CD4-positive, alpha-beta T cell (primary cell): ENCODE measurements at regions not wholly inside any gene's neighbourhood (a gene's known extent, or its start where the extent isn't known, plus 50 kb on each side); places are given as distances from the start of the nearest gene placed in this dataset.
"Not testable (repeated sequence)": the region's sequence is repeated elsewhere in the genome, so short reads cannot be mapped to it uniquely, and the experiment has no call there.

Source experiments
- ATAC-seq: fragments of 200-7000 bp; cut with Tn5 transposase; one replicate; pipeline ENCODE4 v1.10.0; 2022; ENCODE audit warnings: mild to moderate bottlenecking; ENCODE audit not compliant: poor library complexity
- CTCF ChIA-PET: fragments of 350-600 bp; sonication (Branson Sonifier 250); formaldehyde crosslinking; loops from one replicate; lab custom pipeline; 2021; ENCODE audit warnings: antibody characterized with exemption, inconsistent platforms; lab: Charles Lee
- POLR2A ChIA-PET: fragments of 350-600 bp; sonication (Branson Sonifier 250); formaldehyde crosslinking; loops from one replicate; lab custom pipeline; 2021; ENCODE audit warnings: antibody characterized with exemption, inconsistent platforms; lab: Charles Lee
- DNase-seq, 14 experiments: peaks; one replicate each; pipeline ENCODE4 v3.0.0-alpha.2; 2013 to 2020; ENCODE audit warnings: mixed read lengths in 2 of 14
- H3K27ac ChIP-seq, 2 donors: one replicate each; pipeline versions ENCODE4 v1.5.1 to v1.7.0; 2013; ENCODE audit warnings: low read length in 2 of 2, low read depth in 1 of 2, mild to moderate bottlenecking in 1 of 2
- H3K27me3 ChIP-seq, 2 experiments: 1 replicate in 1 of 2; 2 replicates in 1 of 2; pipeline versions ENCODE4 v1.6.1 to v1.7.0; 2013; ENCODE audit warnings: low read length in 2 of 2, control low read depth in 1 of 2, mild to moderate bottlenecking in 1 of 2, moderate library complexity in 1 of 2; ENCODE audit not compliant: insufficient read depth in 2 of 2, control insufficient read depth in 1 of 2
- H3K36me3 ChIP-seq: one replicate; pipeline ENCODE4 v1.6.1; 2013; ENCODE audit warnings: low read length, control low read depth; ENCODE audit not compliant: insufficient read depth
- H3K4me1 ChIP-seq: one replicate; pipeline ENCODE4 v1.6.1; 2013; ENCODE audit warnings: low read length, control low read depth; ENCODE audit not compliant: insufficient read depth
- H3K4me3 ChIP-seq: one replicate; pipeline ENCODE4 v1.5.1; 2013; ENCODE audit warnings: mild to moderate bottlenecking, low read length, moderate library complexity
- H3K9me3 ChIP-seq, 2 experiments: 1 replicate in 1 of 2; 2 replicates in 1 of 2; pipeline versions ENCODE4 v1.6.1 to v1.7.0; 2013; ENCODE audit warnings: low read length in 2 of 2, mild to moderate bottlenecking in 2 of 2, control low read depth in 1 of 2, moderate library complexity in 1 of 2; ENCODE audit not compliant: control insufficient read depth in 1 of 2, insufficient read depth in 1 of 2
- H3K27ac Mint-ChIP-seq: one replicate; pipeline ENCODE4 v1.8.0; 2020; ENCODE audit warnings: mixed read lengths
- H3K27me3 Mint-ChIP-seq: one replicate; pipeline ENCODE4 v1.8.0; 2021; ENCODE audit warnings: mixed read lengths
- H3K36me3 Mint-ChIP-seq: one replicate; pipeline ENCODE4 v1.8.0; 2021; ENCODE audit warnings: low read depth, mixed read lengths
- H3K4me1 Mint-ChIP-seq: one replicate; pipeline ENCODE4 v1.8.0; 2021; ENCODE audit warnings: low read depth, mixed read lengths
- H3K4me3 Mint-ChIP-seq: one replicate; pipeline ENCODE4 v1.8.0; 2020; ENCODE audit warnings: mild to moderate bottlenecking, mixed read lengths
- H3K9me3 Mint-ChIP-seq: one replicate; pipeline ENCODE4 v1.8.0; 2020; ENCODE audit warnings: mixed read lengths
- intact Hi-C, 2 experiments: fragments of 100-400 bp; cut with DNase I in 1 of 2; cut with micrococcal nuclease in 1 of 2; formaldehyde crosslinking; loops; one replicate each; pipeline versions ENCODE4 v1.15.1 to v1.9.0; 2023 to 2025; cut with DNase I, micrococcal nuclease
- TF ChIP-seq, protein P1 (sequence below): fragments of 200-600 bp; IDR thresholded peaks from one replicate; pipeline ENCODE4 v1.8.0; 2022; ENCODE audit warnings: antibody characterized with exemption, mild to moderate bottlenecking

- H3K9me3 ChIP-seq = peaks cover 0 to 10% of the 10 kb centered on the region in 2 experiments
- TF ChIP-seq, protein P1, sequence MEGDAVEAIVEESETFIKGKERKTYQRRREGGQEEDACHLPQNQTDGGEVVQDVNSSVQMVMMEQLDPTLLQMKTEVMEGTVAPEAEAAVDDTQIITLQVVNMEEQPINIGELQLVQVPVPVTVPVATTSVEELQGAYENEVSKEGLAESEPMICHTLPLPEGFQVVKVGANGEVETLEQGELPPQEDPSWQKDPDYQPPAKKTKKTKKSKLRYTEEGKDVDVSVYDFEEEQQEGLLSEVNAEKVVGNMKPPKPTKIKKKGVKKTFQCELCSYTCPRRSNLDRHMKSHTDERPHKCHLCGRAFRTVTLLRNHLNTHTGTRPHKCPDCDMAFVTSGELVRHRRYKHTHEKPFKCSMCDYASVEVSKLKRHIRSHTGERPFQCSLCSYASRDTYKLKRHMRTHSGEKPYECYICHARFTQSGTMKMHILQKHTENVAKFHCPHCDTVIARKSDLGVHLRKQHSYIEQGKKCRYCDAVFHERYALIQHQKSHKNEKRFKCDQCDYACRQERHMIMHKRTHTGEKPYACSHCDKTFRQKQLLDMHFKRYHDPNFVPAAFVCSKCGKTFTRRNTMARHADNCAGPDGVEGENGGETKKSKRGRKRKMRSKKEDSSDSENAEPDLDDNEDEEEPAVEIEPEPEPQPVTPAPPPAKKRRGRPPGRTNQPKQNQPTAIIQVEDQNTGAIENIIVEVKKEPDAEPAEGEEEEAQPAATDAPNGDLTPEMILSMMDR = no peak
- H3K36me3 ChIP-seq = no peaks in the 10 kb centered on the region
- intact Hi-C loops = no loop called here
- no peaks in the 10 kb centered on the region for H3K4me1 ChIP-seq
- ATAC-seq (no peak), DNase-seq (no peak)
- Mint-ChIP-seq H3K9me3 (peaks cover 18% of the 10 kb centered on the region), H3K27ac (no peak overlapping the region), H3K36me3 (no peaks in the 10 kb centered on the region), H3K27me3 (no peaks in the 10 kb centered on the region), H3K4me3 (no peak overlapping the region), H3K4me1 (no peaks in the 10 kb centered on the region)
- no peak overlapping the region for H3K4me3 ChIP-seq
- ChIA-PET POLR2A (no interaction called here), CTCF (no interaction called here)
- H3K27ac ChIP-seq = no peak overlapping the region
- no peaks in the 10 kb centered on the region for H3K27me3 ChIP-seq
Observed at GRCh38 chr14:40219032-40219431, 786.8 kb upstream of the FBXO33 start.

GRCh38 chr14:40218282-40218941 lies 786.2 kb upstream of the FBXO33 start:
- Mint-ChIP-seq H3K4me3 (no peak overlapping the region), H3K27me3 (no peaks in the 10 kb centered on the region), H3K36me3 (no peaks in the 10 kb centered on the region), H3K9me3 (peaks cover 17% of the 10 kb centered on the region), H3K27ac (no peak overlapping the region), H3K4me1 (no peaks in the 10 kb centered on the region)
- Histone ChIP-seq H3K36me3 (no peaks in the 10 kb centered on the region), H3K4me3 (no peak overlapping the region), H3K4me1 (no peaks in the 10 kb centered on the region), H3K9me3 (peaks cover 0 to 10% of the 10 kb centered on the region in 2 experiments), H3K27ac (no peak overlapping the region), H3K27me3 (no peaks in the 10 kb centered on the region)
- no peak for DNase-seq
- TF ChIP-seq, protein P1 = no peak
- intact Hi-C loops = no loop called here
- CTCF ChIA-PET = no interaction called here
- POLR2A ChIA-PET = no interaction called here
- ATAC-seq = no peak

DNA sequence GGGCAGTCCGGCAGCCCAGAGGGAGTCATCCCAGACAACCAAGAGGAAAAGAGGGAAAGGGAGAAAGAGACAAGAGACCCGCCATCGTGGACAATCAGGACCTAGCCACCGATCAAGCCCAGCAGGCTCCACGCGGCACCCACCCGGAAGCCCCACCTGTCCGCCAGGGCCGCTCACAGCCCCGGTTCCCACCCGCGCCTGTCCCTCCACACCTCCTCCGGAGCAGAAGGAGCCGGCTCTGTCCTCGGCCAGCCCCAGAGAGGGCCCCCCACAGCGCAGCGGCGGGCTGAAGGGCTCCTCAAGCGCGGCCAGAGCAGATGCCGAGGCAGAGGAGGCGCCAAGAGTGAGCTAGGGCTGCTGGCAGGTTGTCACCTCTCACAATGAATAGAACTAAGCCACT lies 784.7 kb upstream of the FBXO33 start:
- Histone ChIP-seq H3K4me1 (no peaks in the 10 kb centered on the region), H3K27me3 (no peaks in the 10 kb centered on the region), H3K36me3 (no peaks in the 10 kb centered on the region), H3K9me3 (peaks cover 0 to 10% of the 10 kb centered on the region in 2 experiments), H3K4me3 (no peak overlapping the region), H3K27ac (no peak overlapping the region)
- H3K27ac Mint-ChIP-seq = no peak overlapping the region
- no peak overlapping the region for H3K4me3 Mint-ChIP-seq
- DNase-seq (no peak), ATAC-seq (no peak)
- no peaks in the 10 kb centered on the region for H3K27me3 Mint-ChIP-seq
- TF ChIP-seq, protein P1 = no peak
- intact Hi-C loops = no loop called here
- H3K9me3 Mint-ChIP-seq = peaks cover 18% of the 10 kb centered on the region
- H3K36me3 Mint-ChIP-seq = no peaks in the 10 kb centered on the region
- CTCF ChIA-PET = no interaction called here
- POLR2A ChIA-PET = no interaction called here
- no peaks in the 10 kb centered on the region for H3K4me1 Mint-ChIP-seq

- intact Hi-C loops, H3K4me3 ChIP-seq, CTCF ChIA-PET, H3K27me3 ChIP-seq, H3K4me3 Mint-ChIP-seq, H3K36me3 ChIP-seq, H3K4me1 Mint-ChIP-seq, H3K27ac Mint-ChIP-seq, H3K4me1 ChIP-seq, ATAC-seq, H3K27me3 Mint-ChIP-seq, H3K27ac ChIP-seq, H3K36me3 Mint-ChIP-seq, DNase-seq, POLR2A ChIA-PET: not testable (repeated sequence)
- H3K9me3 ChIP-seq = peaks cover 0 to 10% of the 10 kb centered on the region in 2 experiments
- peaks cover 18% of the 10 kb centered on the region for H3K9me3 Mint-ChIP-seq
Observed at GRCh38 chr14:40216408-40216807, 784.2 kb upstream of the FBXO33 start.
